Aorta (tissue), 5 donors: ENCODE measurements at regions not wholly inside any gene's neighbourhood (a gene's known extent, or its start where the extent isn't known, plus 50 kb on each side); places are given as distances from the start of the nearest gene placed in this dataset.
A peak's percentile ranks its signal among the peaks of the same experiment; 100 is the strongest.
"Not testable (repeated sequence)": the region's sequence is repeated elsewhere in the genome, so short reads cannot be mapped to it uniquely, and the experiment has no call there.

ENCODE experiments used
- ATAC-seq: fragments of 200-7000 bp; cut with Tn5 transposase; one replicate; pipeline ENCODE4 v1.9.1; 2022; ENCODE audit warnings: moderate library complexity; ENCODE audit not compliant: low FRiP score
- DNase-seq, 2 donors: peaks; one replicate each; pipeline ENCODE4 v3.0.0-alpha.2; 2020
- H3K27ac ChIP-seq, 2 donors: one replicate each; pipeline ENCODE4 v1.5.1; 2013; ENCODE audit warnings: low read length in 2 of 2, mild to moderate bottlenecking in 2 of 2, moderate library complexity in 2 of 2, control low read depth in 1 of 2, inconsistent platforms in 1 of 2, low read depth in 1 of 2
- H3K27me3 ChIP-seq, 2 donors: one replicate each; pipeline ENCODE4 v1.6.1; 2013; ENCODE audit warnings: control low read depth in 1 of 2, low read length in 1 of 2, mild to moderate bottlenecking in 1 of 2, moderate library complexity in 1 of 2; ENCODE audit not compliant: insufficient read depth in 2 of 2, control insufficient read depth in 1 of 2
- H3K36me3 ChIP-seq, 2 donors: one replicate each; pipeline ENCODE4 v1.6.1; 2013; ENCODE audit warnings: control low read depth in 1 of 2, low read length in 1 of 2, mild to moderate bottlenecking in 1 of 2; ENCODE audit not compliant: insufficient read depth in 2 of 2, control insufficient read depth in 1 of 2
- H3K4me1 ChIP-seq, 2 donors: one replicate each; pipeline ENCODE4 v1.6.1; 2013; ENCODE audit warnings: low read length in 2 of 2, control low read depth in 1 of 2, mild to moderate bottlenecking in 1 of 2, moderate library complexity in 1 of 2; ENCODE audit not compliant: insufficient read depth in 2 of 2, control insufficient read depth in 1 of 2
- H3K4me3 ChIP-seq, 2 donors: one replicate each; pipeline ENCODE4 v1.5.1; 2013; ENCODE audit warnings: low read length in 2 of 2, control low read depth in 1 of 2, mild to moderate bottlenecking in 1 of 2
- H3K9me3 ChIP-seq: one replicate; pipeline ENCODE4 v1.6.1; 2013; ENCODE audit warnings: mild to moderate bottlenecking, low read length; ENCODE audit not compliant: control insufficient read depth
- WGBS, 2 donors: extraction: QIAGEN DNeasy Blood & Tissue Kit; methylation state at CpG; one replicate each; pipeline ENCODE4 v1.1.7; 2013; 5-methylcytosine and 5-hydroxymethylcytosine counted together
- intact Hi-C, 2 donors: fragments of 100-400 bp; cut with DNase I; formaldehyde crosslinking; loops; one replicate each; pipeline versions ENCODE4 v1.14.2 to v1.15.0; 2022
- donor health status: healthy with polysubstance abuse.
- donor health status: Bipolar disorder and iron deficiency.
- donor health status: DM: no; HTN: no; CAD: no.
- donor health status: DM: no; HTN: no; CAD: no.
- donor health status: DM: yes; HTN: yes; CAD: no.

DNA sequence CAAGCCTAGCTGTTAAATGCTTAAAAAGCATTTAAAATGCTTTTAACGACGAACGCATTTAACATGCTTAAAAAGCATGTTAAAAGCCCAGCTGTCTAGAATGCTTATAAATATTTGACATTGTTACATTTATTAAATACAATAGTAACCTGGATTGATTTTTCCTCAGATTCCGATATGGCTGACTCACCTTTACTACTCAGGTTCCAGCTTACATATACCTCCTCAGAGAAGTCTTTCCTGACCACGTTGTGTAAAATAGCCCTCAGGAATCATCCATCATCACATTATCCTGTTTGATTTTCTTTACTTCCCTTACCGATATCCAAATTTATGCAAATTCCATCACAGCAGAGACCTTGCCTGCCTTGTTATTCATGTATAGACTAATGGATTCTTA lies 51.4 kb downstream of the SLC41A2 start:
- intact Hi-C loops, result loop anchor here in 1 of 2 donors (10.0 kb wide), 1 partner anchor 48 kb away; the partner anchor contains the start of gene SLC41A2
- DNase-seq (no peak), ATAC-seq (no peak)
- Histone ChIP-seq H3K9me3 (no peaks in the 10 kb centered on the region), H3K27me3 (no peaks in the 10 kb centered on the region), H3K36me3 (no peaks in the 10 kb centered on the region), H3K4me1 (peaks cover 4 to 7% of the 10 kb centered on the region in 2 donors), H3K27ac (no peak overlapping the region), H3K4me3 (no peak overlapping the region)
- 86 to 90% methylated on average over 6 of the region's 6 CpGs for WGBS, 2 donors

DNA sequence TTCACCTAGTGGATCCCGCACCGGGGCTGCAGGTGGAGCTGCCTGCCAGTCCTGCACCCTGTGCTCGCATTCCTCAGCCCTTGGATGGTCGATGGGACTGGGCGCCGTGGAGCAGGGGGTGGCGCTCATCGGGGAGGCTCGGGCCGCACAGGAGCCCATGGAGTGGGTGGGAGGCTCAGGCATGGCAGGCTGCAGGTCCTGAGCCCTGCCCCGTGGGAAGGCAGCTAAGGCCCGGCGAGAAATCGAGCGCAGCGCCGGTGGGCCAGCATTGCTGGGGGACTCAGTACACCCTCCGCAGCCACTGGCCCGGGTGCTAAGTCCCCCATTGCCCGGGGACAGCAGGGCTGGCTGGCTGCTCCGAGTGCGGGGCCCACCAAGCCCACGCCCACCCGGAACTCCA lies 52.6 kb downstream of the SLC41A2 start:
- not testable (repeated sequence) for ATAC-seq, H3K27me3 ChIP-seq, H3K4me3 ChIP-seq, H3K36me3 ChIP-seq, H3K4me1 ChIP-seq, DNase-seq, H3K27ac ChIP-seq, H3K9me3 ChIP-seq
- WGBS, 2 donors, result 96 to 97% methylated on average over 17 to 24 of the region's 24 CpGs
- intact Hi-C loops, result loop anchor here in 1 of 2 donors (10.0 kb wide), 1 partner anchor 49 kb away; the partner anchor contains the start of gene SLC41A2

DNA sequence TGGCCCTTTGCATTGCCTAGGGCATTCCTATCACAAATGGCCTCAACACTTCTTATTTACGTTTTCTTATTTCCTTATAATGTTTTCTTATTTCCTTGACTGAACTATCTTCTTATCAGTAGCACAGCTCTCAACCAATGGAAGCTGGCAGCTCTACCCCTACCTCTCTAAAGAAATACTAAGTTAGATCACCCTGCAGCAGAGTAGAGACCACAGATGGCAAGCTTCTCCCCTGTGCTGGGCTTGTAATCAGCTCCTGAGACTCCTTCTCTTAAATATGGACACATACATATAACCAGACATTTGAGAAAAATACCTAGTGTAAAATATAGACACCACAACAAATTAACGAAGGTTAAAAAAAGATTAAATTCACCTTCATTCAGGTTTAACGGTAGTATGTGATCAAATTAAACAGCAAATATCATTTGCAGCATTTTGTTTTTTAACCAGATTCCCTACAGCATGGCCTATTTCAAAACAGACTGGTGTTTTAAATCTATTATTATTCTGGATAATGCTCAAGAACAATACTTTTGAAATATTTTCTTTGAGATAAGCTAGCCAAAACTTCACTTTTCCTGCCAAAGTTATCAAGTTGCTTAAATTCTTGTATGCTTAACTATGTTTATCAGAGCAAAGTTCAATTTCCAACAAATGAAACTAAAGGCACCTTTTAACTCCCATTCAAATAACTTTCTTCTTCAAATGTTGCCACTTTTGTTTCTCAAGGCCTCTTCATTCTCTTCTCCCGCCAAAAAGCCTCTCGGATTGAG lies 54.3 kb downstream of the SLC41A2 start:
- H3K27me3 ChIP-seq, result no peaks in the 10 kb centered on the region
- peaks cover 4 to 7% of the 10 kb centered on the region in 2 donors for H3K4me1 ChIP-seq
- peak overlapping the region; percentile 76 to 80 for H3K27ac ChIP-seq
- intact Hi-C loops, result loop anchor here in 1 of 2 donors (10.0 kb wide), 1 partner anchor 51 kb away; the partner anchor contains the start of gene SLC41A2
- H3K4me3 ChIP-seq, result no peak overlapping the region
- H3K9me3 ChIP-seq, result no peaks in the 10 kb centered on the region
- no peaks in the 10 kb centered on the region for H3K36me3 ChIP-seq
- ATAC-seq (peak; percentile 54), DNase-seq (no peak)
- WGBS, 2 donors, result 1 to 5% methylated on average over 5 of the region's 5 CpGs

DNA sequence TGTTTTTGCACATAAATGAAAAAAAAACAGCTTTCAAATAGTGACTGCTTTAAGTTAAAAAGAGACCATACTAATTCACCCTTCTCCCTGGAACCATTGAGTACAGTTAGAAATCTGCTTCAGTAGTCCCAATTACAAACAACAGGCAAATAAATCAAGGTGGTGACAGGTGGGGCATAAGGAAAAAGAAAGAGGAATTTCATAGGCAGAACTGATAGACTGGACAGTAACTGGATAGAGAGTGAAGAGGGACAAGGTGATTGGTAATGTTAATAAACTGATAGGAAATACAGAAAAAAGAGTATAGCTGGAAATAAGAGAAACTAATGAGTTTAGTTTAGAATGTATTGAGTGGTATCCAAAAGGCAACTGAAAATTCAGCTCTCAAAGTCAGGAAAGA lies 56.0 kb downstream of the SLC41A2 start:
- no peaks in the 10 kb centered on the region for H3K27me3 ChIP-seq
- H3K27ac ChIP-seq, result peak overlapping the region; percentile 48 to 57
- ATAC-seq, result no peak
- no peak overlapping the region for H3K4me3 ChIP-seq
- DNase-seq, result no peak
- intact Hi-C loops, result loop anchor here in 1 of 2 donors (10.0 kb wide), 1 partner anchor 53 kb away; the partner anchor contains the start of gene SLC41A2
- peaks cover 5 to 6% of the 10 kb centered on the region in 2 donors for H3K4me1 ChIP-seq
- H3K36me3 ChIP-seq, result no peaks in the 10 kb centered on the region
- H3K9me3 ChIP-seq, result no peaks in the 10 kb centered on the region

DNA sequence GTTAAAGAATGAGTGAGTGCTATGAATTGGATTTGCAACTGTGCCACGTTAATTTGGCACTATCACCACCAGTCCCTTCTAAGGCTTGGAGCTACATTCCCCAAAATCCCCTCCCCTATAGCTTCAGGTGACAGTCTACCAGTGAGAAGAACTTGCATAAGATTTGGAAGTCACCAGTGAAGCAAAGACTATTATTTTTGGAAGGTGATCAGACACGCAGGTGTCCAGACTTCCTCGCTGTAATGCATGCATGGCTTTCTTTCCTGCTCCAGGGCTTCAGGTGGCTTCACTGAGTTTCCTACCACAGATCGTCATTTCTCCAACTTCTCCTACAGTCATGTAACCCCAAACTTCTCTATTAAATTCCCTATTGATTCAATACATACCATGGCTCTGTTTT lies 61.4 kb downstream of the SLC41A2 start:
- no peak for DNase-seq
- ATAC-seq, result no peak
- H3K27me3 ChIP-seq, result no peaks in the 10 kb centered on the region
- peaks cover 0 to 2% of the 10 kb centered on the region in 2 donors for H3K4me1 ChIP-seq
- intact Hi-C loops, result no loop called here
- H3K27ac ChIP-seq, result no peak overlapping the region
- 72 to 77% methylated on average over 4 of the region's 4 CpGs for WGBS, 2 donors
- H3K36me3 ChIP-seq, result no peaks in the 10 kb centered on the region
- H3K4me3 ChIP-seq, result no peak overlapping the region
- H3K9me3 ChIP-seq, result no peaks in the 10 kb centered on the region

DNA sequence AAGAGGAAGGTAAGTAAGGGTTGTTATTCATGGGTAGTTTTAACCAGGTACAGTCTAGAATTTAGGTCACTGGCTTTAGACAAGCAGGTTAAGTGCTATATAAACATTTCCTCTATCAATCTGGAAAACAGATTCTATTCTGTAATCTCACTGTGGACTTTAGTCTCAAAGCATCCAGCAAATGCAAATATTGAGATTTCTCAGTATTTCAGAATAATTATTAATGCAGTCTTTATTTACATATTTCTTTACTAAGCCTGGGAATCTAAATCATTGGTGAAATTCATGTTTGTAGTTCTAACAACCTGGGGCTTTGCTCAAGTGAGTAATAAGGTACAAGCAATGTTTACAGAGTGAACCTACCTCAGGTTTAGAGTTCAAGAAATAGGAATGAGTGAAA lies 61.9 kb downstream of the SLC41A2 start:
- Histone ChIP-seq H3K9me3 (no peaks in the 10 kb centered on the region), H3K36me3 (no peaks in the 10 kb centered on the region), H3K4me1 (peaks cover 0 to 2% of the 10 kb centered on the region in 2 donors), H3K27me3 (no peaks in the 10 kb centered on the region), H3K27ac (no peak overlapping the region), H3K4me3 (no peak overlapping the region)
- intact Hi-C loops, result no loop called here
- no peak for DNase-seq
- no peak for ATAC-seq

DNA sequence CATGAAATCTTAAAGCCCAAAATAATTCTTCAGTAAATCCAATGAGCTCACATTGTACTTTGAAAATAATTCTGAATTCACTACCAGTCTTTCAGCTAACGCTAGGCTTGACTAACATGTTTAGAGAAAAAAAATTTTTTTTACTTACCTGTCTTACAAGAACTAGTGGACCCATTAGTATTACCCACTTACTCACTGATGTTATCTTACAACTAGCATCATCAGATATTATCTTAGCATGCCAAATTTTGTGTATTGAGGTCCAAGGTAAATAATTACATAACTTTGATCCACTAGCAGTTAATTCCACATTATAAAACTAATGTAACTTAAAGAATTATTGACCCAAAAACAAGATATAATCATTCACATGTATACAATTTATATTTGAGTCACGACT lies 62.7 kb downstream of the SLC41A2 start:
- no peak overlapping the region for H3K4me3 ChIP-seq
- no peak for DNase-seq
- intact Hi-C loops, result no loop called here
- no peak for ATAC-seq
- peaks cover 0 to 2% of the 10 kb centered on the region in 2 donors for H3K4me1 ChIP-seq
- WGBS, 2 donors, result 62 to 63% methylated on average over 2 of the region's 2 CpGs
- H3K9me3 ChIP-seq, result no peaks in the 10 kb centered on the region
- H3K36me3 ChIP-seq, result no peaks in the 10 kb centered on the region
- no peak overlapping the region for H3K27ac ChIP-seq
- H3K27me3 ChIP-seq, result no peaks in the 10 kb centered on the region

DNA sequence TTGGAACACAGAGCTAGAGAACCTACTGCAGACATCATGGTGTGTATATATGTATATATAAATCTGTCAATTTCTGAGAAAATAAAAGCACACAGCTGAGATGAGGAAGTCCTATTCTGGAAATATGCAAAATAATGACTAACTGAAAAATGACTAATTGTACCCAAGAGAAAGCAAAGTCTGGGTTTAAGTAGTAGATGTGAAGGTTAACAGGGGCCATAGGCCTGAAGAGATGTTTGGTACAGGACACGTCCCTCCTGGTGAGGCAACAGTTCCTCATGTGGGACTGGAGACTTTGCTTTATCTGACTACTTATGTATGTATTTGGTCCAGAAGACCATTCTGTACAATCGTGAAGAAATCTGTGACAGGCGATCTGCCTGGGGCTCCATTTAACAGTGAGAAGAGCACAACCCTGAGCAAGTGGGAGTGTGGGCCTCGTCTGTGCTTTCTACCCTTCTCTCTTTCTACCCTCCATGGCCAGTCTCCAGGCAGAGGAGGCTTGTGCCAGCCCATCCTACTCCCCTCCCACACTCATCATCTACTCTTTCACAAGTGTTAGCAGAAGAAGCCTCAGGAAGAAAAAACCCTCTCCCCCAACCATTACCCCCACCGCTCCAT lies 67.5 kb downstream of the SLC41A2 start:
- no peak overlapping the region for H3K27ac ChIP-seq
- H3K4me1 ChIP-seq, result no peaks in the 10 kb centered on the region
- no peaks in the 10 kb centered on the region for H3K27me3 ChIP-seq
- no peak for DNase-seq
- no peaks in the 10 kb centered on the region for H3K36me3 ChIP-seq
- intact Hi-C loops, result no loop called here
- ATAC-seq, result no peak
- WGBS, 2 donors, result 85 to 86% methylated on average over 5 of the region's 5 CpGs
- no peak overlapping the region for H3K4me3 ChIP-seq
- no peaks in the 10 kb centered on the region for H3K9me3 ChIP-seq

DNA sequence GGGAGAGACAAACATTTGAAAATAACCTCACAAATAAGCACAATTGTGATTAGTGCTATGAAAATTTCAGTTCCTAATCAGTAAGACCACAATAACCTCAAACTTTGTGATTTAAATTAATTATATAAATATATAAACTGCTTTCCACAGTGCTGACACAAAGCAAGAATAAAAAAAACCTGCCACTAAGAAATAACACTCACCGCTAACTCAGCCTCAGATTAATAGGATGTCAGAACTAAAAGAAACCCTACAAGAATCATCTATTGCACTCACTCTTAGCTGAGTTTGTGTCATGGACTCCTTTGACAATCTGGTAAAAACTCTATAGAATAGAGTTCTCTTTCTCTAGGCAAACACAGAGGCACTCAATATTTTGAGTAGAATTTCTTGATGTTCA lies 68.4 kb downstream of the SLC41A2 start:
- 98 to 99% methylated on average over 1 of the region's 1 CpG for WGBS, 2 donors
- no peaks in the 10 kb centered on the region for H3K4me1 ChIP-seq
- intact Hi-C loops, result no loop called here
- H3K4me3 ChIP-seq, result no peak overlapping the region
- DNase-seq, result no peak
- ATAC-seq, result no peak
- no peaks in the 10 kb centered on the region for H3K36me3 ChIP-seq
- no peaks in the 10 kb centered on the region for H3K27me3 ChIP-seq
- H3K27ac ChIP-seq, result no peak overlapping the region
- no peaks in the 10 kb centered on the region for H3K9me3 ChIP-seq
